Kidney epithelial cell (primary cell): ENCODE measurements at regions not wholly inside any gene's neighbourhood (a gene's known extent, or its start where the extent isn't known, plus 50 kb on each side); places are given as distances from the start of the nearest gene placed in this dataset.
"Not testable (repeated sequence)": the region's sequence is repeated elsewhere in the genome, so short reads cannot be mapped to it uniquely, and the experiment has no call there.

Experiments
- DNase-seq: peaks from one replicate; pipeline ENCODE4 v3.0.0-alpha.2; 2010; ENCODE audit warnings: low read depth
- H3K27me3 ChIP-seq: 2 replicates; pipeline ENCODE4 v1.6.0; 2011; ENCODE audit warnings: low read length; ENCODE audit not compliant: control insufficient read depth, insufficient read depth
- H3K36me3 ChIP-seq: 2 replicates; pipeline ENCODE4 v1.5.1; 2011; ENCODE audit warnings: low read length; ENCODE audit not compliant: control insufficient read depth, insufficient read depth
- H3K4me3 ChIP-seq: 2 replicates; pipeline ENCODE4 v1.5.1; 2011; ENCODE audit warnings: low read depth, mild to moderate bottlenecking, control low read depth, low read length
- TF ChIP-seq, protein P1 (sequence below): IDR thresholded peaks from 2 replicates; pipeline ENCODE4 v1.5.1; 2011; ENCODE audit warnings: mild to moderate bottlenecking, moderate library complexity, low read length, control low read depth, inconsistent platforms; ENCODE audit not compliant: insufficient read depth, poor library complexity, severe bottlenecking

DNA sequence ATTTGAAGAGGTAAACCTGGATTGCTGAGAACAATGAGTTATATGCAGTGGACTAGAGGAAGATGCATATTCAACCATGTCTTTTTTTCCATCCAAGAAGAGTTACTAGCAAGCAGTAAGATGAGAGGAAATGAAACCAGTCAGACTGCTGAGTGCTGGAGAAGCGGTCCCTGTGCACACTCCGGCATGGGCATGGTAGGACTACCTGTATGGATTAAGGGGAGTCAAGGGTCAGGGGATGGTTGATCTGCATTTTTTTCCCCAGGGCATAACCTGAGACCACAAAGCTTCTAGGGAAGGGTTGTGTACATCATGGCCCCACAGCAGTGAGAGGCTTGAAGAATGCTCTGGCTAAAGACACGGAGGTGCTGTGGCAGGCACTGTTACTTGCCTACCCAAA lies 76.6 kb upstream of the ZNF169 start:
- Histone ChIP-seq H3K27me3 (no peaks in the 10 kb centered on the region), H3K4me3 (no peak overlapping the region), H3K36me3 (peaks cover 1% of the 10 kb centered on the region)
- TF ChIP-seq, protein P1, sequence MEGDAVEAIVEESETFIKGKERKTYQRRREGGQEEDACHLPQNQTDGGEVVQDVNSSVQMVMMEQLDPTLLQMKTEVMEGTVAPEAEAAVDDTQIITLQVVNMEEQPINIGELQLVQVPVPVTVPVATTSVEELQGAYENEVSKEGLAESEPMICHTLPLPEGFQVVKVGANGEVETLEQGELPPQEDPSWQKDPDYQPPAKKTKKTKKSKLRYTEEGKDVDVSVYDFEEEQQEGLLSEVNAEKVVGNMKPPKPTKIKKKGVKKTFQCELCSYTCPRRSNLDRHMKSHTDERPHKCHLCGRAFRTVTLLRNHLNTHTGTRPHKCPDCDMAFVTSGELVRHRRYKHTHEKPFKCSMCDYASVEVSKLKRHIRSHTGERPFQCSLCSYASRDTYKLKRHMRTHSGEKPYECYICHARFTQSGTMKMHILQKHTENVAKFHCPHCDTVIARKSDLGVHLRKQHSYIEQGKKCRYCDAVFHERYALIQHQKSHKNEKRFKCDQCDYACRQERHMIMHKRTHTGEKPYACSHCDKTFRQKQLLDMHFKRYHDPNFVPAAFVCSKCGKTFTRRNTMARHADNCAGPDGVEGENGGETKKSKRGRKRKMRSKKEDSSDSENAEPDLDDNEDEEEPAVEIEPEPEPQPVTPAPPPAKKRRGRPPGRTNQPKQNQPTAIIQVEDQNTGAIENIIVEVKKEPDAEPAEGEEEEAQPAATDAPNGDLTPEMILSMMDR = no peak
- DNase-seq = no peak

DNA sequence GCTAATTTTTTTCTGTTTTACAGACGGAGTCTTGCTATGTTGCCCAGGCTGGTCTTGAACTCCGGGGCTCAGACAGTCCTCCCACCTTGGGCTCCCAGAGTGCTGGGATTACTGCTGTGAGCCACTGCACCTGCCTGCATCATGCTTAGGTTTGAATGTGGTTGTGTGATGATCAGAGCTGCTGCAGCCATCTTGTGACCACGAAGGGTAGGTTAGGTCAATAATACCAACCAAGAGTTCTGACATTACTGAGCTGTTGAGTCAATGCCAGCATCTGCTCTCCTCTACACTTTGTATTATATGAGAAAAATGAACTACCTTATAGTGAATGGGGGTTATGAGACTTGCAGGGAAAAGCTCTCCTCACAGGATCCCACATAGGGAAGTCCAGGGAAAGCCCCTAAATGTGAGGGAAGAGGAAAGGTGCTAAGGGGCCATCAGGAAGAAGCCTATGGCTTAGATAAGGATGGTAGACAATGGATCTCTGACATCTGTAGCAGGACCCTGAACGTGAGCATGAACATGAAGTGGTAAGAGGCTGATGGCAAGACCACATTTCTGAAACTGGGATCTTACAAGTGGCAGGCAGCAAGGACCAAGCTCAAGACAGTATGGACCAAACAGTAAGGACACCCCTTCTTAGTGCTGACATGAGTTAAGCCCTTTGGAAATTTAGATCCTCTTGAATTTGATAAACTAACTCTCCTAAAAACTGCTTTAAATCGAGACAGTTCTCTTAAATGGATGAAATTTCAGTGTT lies 75.7 kb upstream of the ZNF169 start:
- TF ChIP-seq, protein P1 = no peak
- H3K36me3 ChIP-seq = peaks cover 1% of the 10 kb centered on the region
- H3K4me3 ChIP-seq = no peak overlapping the region
- H3K27me3 ChIP-seq = no peaks in the 10 kb centered on the region
- DNase-seq = no peak

DNA sequence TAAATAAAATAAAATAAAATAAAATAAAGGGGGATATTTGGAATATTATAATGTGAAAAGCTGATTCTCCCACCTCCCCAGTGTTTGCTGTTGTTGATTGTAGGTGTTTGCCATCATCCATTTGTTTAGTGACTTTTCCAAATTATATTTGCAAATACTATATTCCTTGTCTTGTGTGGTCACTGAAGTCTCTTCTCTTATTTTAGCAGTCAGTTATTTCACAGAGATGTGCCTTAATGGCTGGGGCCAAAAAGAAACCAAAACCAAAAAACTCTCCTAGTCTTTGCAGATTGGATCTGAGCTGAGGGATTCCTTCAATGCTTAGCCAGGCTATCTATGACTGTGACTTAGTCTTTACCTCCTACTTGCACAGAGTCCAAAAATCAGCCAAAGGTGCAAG lies 70.9 kb upstream of the ZNF169 start:
- Histone ChIP-seq H3K27me3 (no peaks in the 10 kb centered on the region), H3K4me3 (no peak overlapping the region), H3K36me3 (peaks cover 1% of the 10 kb centered on the region)
- no peak for DNase-seq
- TF ChIP-seq, protein P1 = no peak

DNA sequence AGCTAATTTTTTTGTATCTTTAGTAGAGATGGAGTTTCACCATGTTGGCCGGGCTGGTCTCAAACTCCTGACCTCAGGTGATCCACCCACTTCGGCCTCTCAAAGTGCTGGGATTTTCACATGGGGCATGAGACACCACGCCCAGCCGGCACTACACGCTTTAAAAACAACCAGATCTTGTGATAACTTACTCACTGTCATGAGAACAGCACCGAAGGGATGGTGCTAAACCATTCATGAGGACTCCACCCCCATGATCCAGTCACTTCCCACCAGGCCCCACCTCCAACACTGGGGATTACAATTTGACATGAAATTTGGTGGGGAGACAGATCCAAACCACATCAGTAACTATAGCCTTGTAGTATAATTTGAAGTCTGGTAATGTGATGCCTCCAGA lies 67.4 kb upstream of the ZNF169 start:
- H3K27me3 ChIP-seq, DNase-seq, H3K4me3 ChIP-seq, H3K36me3 ChIP-seq: not testable (repeated sequence)

DNA sequence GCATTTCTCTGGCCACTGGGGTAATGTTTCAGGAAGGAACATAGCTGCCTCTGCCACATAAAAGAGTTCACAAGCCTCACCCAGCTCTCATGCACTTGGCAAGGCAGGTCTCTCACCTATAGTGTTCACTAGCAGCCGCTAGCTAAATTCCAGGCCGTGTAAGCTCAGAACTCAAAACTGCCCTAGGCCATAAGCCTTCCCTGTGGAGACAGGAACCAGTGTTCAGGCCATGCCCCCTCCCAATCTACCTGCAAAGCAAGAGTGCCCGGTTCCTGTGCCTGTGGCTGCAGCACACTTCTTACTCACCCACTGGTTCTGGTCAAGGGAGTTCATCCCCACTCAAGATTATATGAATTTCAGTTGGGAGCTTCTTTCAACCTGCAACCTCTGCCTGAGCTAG lies 60.7 kb upstream of the ZNF169 start:
- no peak for DNase-seq
- no peaks in the 10 kb centered on the region for H3K27me3 ChIP-seq
- TF ChIP-seq, protein P1 = no peak

DNA sequence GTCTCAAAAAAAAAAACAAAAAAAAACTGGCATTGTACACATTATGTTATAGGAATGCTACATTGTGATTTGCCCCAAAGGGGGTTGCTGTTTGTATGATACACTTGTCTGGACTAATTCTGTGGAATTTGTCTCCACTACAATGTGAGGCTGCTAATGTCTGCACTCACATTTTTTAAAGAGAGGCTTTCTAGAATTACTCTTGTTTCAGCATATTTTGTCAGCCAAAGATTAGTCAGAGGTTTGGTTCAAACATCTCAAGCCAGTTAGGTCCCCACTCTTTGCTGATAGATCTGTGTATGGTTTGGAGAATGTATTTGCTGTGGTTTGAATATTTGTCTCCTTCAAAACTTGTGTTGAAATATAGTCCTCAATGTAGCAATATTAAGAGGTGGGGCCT lies 59.3 kb upstream of the ZNF169 start:
- Histone ChIP-seq H3K36me3 (no peaks in the 10 kb centered on the region), H3K27me3 (no peaks in the 10 kb centered on the region), H3K4me3 (no peak overlapping the region)
- no peak for DNase-seq
- TF ChIP-seq, protein P1 = no peak

More for the DNA sequence above, 60.7 kb upstream of the ZNF169 start:
- Histone ChIP-seq H3K4me3 (no peak overlapping the region), H3K36me3 (no peaks in the 10 kb centered on the region)
